NCI-H446 treated with DMSO at 0.1 percent for 48 hours (cell line): ENCODE measurements at regions not wholly inside any gene's neighbourhood (a gene's known extent, or its start where the extent isn't known, plus 50 kb on each side); places are given as distances from the start of the nearest gene placed in this dataset.
"Not testable (repeated sequence)": the region's sequence is repeated elsewhere in the genome, so short reads cannot be mapped to it uniquely, and the experiment has no call there.

ENCODE experiments used
- DNase-seq: peaks from one replicate; lab custom pipeline; 2025; lab: John Stamatoyannopoulos, UW

DNA sequence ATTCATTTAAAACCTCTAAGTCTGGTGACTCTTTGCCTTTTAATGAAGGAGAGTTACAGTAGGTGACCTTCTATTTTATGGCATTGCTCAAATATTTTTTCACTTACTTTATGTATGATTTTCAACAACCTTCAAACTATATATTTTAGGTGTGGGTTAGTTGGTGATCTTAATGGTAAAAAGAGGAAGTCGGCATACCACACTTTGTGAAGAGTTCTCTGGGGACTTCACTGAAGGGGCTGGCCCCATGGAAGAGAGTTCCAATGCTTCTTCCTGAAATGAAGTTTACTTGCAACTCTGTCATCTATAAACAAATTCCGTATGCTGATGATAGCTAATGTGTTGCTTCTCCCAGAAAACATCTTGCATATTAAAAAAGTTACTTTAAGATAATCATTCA is 647.0 kb upstream of the SGO1 start:
- DNase-seq = no peak

DNA sequence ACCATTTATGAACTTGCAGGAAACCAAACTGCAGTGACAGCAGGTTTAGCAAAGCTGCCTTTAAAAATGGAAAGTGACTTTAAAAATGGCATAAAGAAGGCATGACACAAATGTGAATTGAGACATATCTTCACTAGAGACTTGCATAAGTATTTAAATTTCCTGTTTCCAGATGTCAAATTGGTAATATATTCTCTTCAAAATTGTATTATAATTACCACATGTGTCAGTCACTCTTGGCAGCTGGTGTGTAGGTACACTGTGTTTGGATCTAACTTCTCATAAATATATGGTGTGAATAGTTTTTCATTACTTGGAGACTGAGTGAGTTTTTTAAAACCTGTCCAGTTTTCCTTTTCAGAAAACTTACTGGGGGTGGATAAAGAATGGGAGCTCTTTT is 636.2 kb upstream of the SGO1 start:
- no peak for DNase-seq

DNA sequence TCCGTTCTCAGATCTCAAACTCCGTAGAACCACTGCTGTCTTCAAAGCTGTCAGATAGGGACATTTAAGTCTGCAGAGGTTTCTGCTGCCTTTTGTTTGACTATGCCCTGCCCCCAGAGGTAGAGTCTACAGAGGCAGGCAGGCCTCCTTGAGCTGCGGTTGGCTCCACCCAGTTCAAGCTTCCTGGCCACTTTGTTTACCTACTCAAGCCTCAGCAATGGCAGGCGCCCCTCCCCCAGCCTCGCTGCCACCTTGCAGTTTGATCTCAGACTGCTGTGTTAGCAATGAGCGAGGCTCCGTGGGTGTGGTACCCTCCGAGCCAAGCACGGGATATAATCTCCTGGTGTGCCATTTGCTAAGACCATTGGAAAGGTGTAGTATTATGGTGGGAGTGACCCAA is 634.9 kb upstream of the SGO1 start:
- not testable (repeated sequence) for DNase-seq

DNA sequence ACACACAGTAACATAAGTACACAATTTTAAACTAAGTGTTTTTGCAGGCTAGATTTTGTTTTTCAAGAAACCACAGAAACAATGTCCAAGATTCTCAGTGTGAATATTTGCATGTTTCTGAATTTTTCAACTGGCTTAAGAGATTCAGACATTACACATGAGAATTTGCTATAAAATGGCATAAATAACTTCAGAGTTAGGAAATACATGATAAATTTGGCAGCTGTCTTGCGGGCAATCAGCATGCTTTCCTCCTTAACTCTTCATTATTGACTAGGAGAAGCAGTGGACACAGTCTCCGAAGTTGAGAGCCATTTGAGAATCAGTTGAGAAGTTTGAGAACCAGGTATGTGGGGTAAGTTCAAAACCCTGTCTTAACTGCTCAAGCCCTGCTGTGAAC is 625.6 kb upstream of the SGO1 start:
- DNase-seq = no peak

DNA sequence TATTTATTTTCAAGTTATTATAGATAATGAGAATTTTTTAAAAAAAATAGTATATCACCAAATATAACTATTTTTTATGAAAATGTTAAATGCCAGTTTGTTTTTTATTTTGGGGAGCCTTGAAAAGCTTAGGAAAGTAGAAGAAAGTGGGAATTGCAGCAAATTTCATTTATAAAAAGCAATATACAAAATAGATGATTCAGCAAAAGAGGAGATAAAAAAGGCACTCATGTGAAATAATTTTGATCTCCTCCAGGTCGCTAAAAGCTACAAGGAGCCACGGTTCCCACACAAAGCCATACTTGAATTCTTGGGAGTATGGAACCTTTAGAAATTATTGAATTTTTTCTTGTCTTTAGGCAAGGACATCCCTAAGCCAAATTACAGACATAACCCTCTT is 625.0 kb upstream of the SGO1 start:
- no peak for DNase-seq

DNA sequence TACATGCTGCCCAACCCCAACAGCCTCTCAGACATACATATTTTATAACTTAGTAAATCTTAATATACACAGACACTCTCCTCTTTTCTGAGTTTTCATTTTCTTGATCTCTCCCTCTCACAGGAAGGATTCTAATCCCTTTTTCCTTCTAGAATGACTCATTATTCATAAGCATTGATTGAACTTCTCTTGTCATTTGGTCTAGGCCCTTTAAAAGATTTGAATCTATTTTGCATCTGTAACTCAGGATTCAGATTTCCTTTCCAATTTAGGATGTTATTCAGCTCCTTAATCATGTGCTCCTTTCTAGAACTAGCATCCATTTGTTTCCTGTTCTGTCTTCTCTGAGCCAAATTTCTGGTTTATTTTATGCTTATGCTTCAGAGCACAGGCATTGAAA is 624.5 kb upstream of the SGO1 start:
- no peak for DNase-seq

DNA sequence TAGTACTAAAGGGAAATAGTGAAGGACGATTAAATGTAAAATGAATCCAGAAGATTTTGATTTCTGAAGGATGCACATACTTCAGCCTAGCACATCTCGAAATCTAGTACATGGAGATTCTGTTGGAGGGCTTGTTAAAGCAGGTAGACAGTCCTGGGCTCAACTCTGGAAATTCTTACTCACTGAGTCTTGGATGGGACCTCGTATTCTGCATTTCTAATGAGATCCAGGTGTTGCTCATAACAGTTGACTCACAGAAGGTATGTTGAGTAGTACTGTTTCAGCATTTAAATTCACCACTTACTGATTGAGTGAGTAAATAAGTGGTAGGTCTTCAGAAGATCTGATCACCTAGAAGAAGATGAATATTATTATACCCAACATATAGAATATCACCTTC is 623.4 kb upstream of the SGO1 start:
- DNase-seq = no peak

DNA sequence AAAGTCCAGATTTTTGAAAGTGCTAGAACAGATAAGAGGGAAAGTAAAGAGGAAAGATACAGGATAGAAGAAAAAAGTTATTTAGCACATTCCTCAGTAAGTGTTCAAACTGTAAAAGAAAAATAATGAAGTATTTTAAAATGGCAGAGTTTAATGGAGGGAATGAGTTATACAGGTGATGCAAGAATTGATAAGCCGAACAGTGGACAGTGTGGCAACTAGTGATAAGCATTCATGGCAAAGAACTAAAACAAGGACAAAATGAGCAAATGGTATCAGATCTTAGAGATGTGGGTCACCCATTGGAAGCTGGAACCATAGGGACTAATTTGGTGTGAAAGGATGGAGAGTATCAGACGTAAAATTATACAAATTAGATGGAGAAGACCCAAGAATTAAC is 622.9 kb upstream of the SGO1 start:
- no peak for DNase-seq

DNA sequence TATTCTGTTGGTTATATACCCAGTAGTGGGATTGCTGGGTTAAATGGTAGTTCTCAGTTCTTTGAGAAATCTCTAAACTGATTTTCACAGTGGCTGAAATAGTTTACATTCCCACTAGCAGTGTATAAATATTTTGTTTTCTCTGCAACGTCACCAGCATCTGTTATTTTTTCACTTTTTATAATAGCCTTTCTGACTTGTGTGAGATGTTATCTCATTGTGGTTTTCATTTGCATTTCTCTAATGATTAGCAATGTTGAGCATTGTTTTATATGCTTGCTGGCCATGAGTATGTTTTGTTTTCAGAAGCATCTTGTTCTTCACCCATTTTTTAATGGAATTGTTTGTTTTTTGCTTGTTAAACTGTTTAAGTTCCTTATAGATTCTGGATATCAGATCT is 612.7 kb upstream of the SGO1 start:
- DNase-seq = no peak

DNA sequence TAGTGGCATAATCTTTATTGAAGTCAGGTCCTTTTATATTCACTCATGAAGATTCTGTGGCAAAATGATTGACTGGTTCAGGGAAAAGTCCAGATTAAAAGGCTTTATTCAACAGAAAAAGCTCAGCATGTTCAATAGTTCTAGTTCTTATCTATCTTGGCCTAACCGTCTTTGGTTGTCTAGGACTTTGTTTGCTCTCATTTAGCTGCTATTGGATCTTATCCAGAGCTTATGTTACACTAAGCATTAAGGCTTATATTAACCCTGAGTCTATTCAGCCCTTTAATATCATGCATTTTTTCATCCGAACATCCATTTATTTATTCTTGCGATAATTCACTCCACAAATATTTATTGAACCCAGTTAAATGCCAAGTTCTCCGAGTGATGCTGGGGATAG is 601.0 kb upstream of the SGO1 start:
- DNase-seq = no peak

DNA sequence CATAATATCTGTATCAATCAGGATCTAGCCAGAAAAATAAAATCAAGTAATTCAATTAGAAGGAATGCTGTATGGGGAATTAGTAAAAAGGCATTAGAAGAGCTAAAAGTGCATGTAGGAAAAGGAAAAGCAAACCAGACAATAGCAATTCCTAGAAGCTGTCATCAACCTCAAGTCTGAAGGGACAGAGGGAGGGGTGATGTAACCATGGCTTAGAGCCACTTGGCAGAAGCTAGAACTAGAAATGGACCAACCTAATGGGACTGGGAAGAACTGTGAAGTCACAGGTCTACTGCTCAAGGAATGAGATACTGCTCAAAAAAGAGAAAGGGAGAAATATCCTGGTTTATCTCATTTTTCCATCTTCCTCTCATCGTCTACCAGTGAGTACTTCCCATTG is 590.7 kb upstream of the SGO1 start:
- peak; percentile 7 for DNase-seq

DNA sequence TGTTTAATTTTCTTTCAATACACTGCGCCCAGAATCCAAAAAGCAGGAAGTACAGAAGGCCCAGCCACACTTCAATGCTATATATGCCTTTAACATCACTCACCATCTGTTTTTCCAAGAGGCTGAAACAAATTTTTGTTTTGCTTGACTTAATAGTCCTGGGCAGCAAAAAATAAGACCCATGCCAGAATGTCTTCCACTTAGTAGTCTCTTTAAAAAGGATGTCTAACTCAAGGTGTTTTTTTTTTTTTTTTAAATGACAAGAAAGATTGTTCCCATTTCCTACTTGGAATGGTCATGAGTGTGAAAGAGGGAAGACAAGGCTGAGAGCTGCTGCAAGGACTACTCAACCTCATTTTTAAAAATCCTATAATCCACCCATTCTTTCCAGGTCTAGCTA is 590.3 kb upstream of the SGO1 start:
- peak; percentile 37 for DNase-seq

DNA sequence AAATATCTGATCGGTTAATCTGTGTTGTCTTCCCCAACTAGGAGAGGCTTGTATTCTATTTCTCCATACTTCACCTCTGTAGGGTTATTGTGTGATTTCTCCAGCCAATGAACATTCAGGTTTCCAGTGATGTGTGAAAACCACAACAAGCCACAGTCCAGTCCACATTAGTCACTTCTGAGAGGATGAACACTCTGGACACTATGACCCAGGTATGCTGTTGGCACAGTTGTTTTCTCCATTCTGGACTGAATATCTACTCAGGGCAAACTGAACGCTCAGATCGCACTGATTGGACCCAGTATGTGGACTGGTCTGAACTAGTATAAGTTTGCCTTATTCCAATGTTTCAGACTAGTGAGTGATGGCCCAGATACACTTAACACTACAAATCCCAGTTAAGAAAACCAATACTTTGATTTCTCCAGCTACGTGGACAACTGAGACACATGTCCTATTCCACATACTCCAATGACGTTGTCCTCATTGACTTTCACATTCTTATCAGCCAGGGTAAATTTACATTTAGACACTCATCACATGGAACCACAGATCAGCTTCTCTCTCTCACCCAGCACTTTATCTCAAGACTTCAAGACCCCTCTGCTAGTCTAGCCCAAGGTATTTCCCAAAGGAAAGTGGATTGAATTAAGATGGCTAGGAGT is 587.4 kb upstream of the SGO1 start:
- no peak for DNase-seq

DNA sequence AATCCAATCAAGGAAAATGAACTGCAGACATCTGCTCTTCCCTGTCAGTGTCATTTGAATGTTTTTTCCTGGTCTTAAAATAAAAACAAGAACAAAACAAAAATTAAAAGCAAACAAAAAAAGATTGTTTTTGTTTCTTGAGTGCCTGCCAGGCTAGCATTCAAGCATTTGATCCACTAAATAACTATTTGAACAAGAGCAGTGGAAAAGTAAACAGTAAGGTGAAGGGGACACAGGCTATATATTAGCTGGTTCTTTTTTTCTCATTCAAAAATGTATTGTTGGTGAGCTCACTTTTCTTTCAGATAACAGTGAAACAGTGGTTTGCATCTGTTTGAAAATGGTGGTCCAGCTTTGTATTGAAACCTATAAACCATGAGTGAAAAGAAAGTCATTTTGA is 586.9 kb upstream of the SGO1 start:
- no peak for DNase-seq

DNA sequence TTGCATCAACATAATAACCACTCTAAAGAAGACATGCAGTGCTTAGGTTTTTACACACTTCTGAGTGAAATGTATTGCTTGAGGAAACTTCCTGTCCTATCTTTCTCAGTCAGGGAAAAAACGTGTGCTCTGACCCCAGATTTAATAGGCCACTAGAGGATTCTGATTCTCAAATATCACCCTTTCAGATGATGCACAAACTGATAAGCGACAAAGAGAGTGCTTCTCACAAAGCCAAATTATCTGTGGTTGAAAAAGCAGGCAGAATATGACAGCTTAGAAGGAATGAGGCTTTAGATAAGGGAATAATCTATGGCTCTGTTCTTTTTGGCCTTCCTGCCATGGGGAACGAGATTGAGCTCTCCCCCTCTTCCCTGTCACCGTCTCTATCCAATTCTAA is 583.4 kb upstream of the SGO1 start:
- no peak for DNase-seq

DNA sequence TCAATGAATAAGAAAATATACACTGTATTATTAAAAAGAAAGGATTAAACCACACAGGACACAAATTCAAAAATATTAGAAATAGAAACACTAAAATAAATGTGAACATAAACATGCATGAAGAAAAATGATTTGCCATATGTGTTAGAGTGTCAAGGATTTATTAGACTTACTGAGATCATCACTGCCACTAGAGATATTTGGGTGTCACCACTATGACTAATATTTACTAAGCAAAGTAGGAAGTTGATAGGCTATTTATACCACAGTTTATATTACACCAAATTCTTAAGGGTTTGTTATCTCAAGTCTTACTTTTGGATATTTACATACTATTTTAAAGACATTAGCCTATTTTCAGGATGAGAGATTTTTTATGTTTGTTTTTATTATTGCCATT is 575.0 kb upstream of the SGO1 start:
- DNase-seq = no peak

DNA sequence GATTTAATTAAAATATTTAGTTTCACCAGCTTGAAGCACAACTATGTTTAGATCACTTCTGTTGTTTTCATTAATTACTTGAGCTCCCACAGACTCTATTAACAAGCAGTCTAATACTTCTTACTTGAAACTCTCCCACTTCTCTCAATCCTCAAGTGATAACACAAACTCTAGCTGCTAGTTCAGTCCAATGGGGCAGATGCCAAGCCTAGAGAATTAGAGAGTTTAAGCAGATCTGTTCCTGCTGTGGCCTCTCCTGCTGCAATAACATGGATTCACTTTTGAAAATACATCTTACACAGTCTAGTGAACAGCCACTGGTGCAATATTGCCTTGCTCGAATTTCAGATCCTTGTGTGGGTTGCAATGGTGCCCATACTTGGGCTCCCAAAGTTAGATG is 566.4 kb upstream of the SGO1 start:
- no peak for DNase-seq

DNA sequence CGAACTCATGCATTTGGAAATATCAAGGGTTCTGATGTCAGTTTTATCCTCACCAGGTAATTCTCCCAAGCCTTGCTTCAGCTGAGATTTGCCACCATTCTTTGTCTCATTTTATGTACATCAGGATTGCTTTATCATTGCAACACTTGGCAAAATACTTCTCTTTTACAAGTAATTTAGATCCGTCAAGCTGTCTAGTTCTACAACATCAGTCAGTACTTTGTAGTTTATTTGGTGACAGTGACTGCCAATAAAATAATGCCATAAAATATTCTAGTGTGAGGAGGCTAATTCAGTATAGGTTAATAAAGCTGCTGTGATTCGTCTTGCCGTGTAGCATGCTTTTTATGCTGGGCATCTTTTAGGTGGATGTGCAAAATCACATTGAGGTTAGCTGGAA is 565.3 kb upstream of the SGO1 start:
- no peak for DNase-seq

DNA sequence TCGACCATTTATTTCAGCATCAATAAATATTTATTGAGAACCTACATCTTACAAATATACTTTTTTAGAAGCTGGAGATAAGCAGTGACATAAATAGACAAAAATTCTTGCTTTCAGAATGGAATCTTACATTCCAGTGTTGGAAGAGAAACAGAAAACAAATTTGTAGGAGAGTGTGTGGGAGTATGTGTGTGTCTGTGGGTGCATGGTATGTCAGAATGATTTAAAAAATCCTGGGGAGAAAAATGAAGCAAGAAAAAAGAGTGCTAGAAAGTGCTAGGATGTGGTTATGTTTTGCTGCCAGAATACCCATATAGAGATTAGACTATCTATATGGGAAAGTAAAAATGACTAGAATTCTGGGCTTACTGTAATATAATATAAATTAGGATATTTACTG is 561.7 kb upstream of the SGO1 start:
- no peak for DNase-seq

DNA sequence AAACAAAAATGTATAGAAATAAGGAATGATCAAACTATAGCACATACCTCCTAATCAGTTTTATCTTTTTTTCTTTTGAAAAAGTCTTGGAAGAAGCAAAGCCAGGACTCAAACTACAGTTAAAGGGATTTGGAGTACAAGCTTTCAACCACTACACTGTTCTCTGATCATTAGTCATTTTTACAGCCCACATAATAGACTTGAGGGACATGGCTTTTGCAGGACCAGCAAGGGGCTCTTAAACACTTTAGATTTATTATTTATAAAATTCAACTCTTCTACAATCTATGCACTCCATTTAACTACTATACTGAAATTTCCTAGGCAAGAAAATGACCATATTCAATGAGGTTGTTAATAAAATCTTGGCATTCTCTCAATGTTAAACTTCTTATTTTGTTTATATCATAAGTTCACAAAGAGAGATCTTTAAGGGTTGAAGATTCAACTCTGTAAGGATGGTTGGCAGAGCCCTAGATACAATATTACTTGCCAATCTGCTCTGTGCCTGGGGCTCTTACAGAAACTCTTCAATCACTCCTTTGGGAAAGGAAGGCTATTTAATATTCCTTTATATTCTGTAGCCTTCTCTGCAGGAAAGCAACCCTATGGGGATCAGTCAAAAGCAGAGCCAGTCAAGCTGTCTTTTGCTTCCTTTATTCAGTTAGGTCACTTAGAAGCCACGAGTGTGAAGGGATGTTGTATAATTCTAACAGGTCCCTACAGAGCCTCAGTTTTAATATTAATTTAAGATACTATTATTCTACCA is 557.7 kb upstream of the SGO1 start:
- DNase-seq = no peak

DNA sequence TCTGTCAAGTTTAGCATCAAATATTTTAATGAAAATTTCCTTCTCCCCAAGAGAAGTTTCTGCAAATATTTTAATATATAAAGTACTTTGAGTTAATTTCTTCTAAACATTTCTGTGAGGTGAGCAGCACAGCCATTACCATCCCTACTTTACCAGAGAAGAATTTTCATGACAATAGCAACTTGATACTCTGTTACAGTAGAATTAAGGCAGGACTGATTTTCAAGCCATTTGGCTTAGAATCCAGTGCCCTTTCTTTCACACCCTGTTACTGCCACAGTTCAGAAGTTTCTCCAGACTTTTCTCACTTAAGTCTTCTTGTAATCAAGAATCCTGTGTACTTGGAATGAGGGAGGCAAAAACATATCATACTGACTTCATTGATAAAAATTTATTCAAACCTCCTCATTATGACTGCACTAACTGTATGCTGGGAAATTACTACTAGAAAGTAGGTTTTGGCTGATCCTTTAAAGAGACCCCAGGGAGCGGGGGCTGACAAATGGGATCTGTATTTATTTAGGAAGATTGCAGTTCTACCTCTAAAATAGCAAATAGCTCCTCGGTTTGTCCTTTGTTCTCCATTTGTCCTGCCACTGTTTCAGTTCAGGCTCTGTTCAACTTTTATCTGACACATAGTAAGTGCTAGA is 557.0 kb upstream of the SGO1 start:
- DNase-seq = no peak

DNA sequence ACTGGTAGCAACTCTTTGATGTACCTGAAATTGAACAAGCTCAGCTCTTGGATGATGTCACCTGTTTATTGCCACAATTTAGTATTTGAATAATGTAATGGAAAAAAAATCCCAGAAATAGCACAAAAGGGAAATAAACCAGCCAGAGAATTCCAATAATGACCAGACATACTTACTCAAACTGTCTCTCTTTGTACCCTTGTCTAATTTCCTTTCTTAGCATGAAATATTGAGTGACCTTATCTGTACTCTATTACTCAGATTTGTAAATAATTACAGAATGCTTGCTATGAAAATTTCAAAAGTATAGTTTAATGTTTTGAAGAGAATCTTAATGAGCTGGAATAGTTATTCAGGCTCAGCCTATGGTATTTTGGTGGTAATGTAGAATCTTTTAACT is 555.4 kb upstream of the SGO1 start:
- no peak for DNase-seq

DNA sequence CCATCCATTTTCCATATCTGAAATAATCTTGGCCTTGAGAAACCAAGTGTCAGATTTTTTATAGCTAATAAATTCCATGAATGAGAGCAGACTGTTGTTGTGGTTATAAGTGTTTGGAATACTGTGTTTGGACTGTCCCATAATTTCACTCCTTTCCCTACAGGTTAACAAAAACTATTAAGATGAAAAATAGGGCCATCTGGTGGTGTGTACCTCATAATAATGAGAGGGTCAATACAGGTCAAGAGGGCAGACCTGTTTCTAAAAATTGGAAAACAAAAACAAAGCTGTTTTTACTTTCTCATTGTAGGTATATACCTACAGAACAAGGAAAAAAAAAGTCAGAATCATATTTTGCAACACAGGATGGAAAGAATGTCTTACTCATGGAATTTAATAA is 553.8 kb upstream of the SGO1 start:
- no peak for DNase-seq
